Upper lobe of left lung (tissue), 6 donors: ENCODE measurements at regions not wholly inside any gene's neighbourhood (a gene's known extent, or its start where the extent isn't known, plus 50 kb on each side); places are given as distances from the start of the nearest gene placed in this dataset.
A peak's percentile ranks its signal among the peaks of the same experiment; 100 is the strongest.

ENCODE experiments used
- ATAC-seq, 2 donors: fragments of 200-7000 bp; cut with Tn5 transposase; one replicate each; pipeline ENCODE4 v1.9.1; 2022; ENCODE audit warnings: mild to moderate bottlenecking in 2 of 2, moderate library complexity in 2 of 2; ENCODE audit not compliant: low FRiP score in 2 of 2
- DNase-seq, 2 donors: peaks; one replicate each; pipeline ENCODE4 v3.0.0-alpha.2; 2019 to 2020
- H3K27ac ChIP-seq, 4 donors: fragments of 200-600 bp; sonication (generic); one replicate each; pipeline ENCODE4 v1.5.1; 2016 to 2019
- H3K27me3 ChIP-seq, 4 donors: fragments of 200-600 bp; sonication (generic); one replicate each; pipeline ENCODE4 v1.5.1; 2017 to 2019
- H3K36me3 ChIP-seq, 4 donors: fragments of 200-600 bp; sonication (generic); one replicate each; pipeline ENCODE4 v1.5.1; 2016 to 2019
- H3K4me1 ChIP-seq, 4 donors: fragments of 200-600 bp; sonication (generic); one replicate each; pipeline ENCODE4 v1.5.1; 2018 to 2019
- H3K4me3 ChIP-seq, 4 donors: fragments of 200-600 bp; sonication (generic); one replicate each; pipeline ENCODE4 v1.5.1; 2017 to 2019; ENCODE audit warnings: mild to moderate bottlenecking in 2 of 4, moderate library complexity in 1 of 4
- H3K9me3 ChIP-seq, 4 donors: fragments of 200-600 bp; sonication (generic); one replicate each; pipeline ENCODE4 v1.5.1; 2018 to 2019
- EP300 ChIP-seq, 4 donors: sonication (generic); formaldehyde crosslinking; IDR thresholded peaks; one replicate each; pipeline ENCODE4 v1.5.1; 2017; ENCODE audit warnings: antibody characterized with exemption in 4 of 4, control low read depth in 2 of 4
- POLR2A ChIP-seq, 4 donors: fragments of 450-650 bp; IDR thresholded peaks; one replicate each; pipeline ENCODE4 v1.5.1; 2016 to 2017; ENCODE audit warnings: antibody characterized with exemption in 4 of 4, mild to moderate bottlenecking in 2 of 4
- POLR2AphosphoS5 ChIP-seq, 2 donors: sonication (generic); formaldehyde crosslinking; IDR thresholded peaks; one replicate each; pipeline ENCODE4 v1.5.1; 2017; ENCODE audit warnings: antibody characterized with exemption in 2 of 2
- WGBS, 2 donors: methylation state at CpG; one replicate each; pipeline ENCODE4 v1.1.5; 2017 to 2018; 5-methylcytosine and 5-hydroxymethylcytosine counted together
- TF ChIP-seq, protein P1 (sequence below), 6 experiments: fragments of 450-650 bp in 4 of 6; fragments of 200-600 bp in 2 of 6; sonication (generic) in 2 of 6; IDR thresholded peaks; one replicate each; pipeline ENCODE4 v1.5.1; 2016 to 2019; ENCODE audit warnings: antibody characterized with exemption in 6 of 6
- donor health status: DM: no; HTN: no; CAD: no; lungs with moderate emphysema.
- donor health status: DM: no; HTN: yes; CAD: no; lungs with severe emphysema.

DNA sequence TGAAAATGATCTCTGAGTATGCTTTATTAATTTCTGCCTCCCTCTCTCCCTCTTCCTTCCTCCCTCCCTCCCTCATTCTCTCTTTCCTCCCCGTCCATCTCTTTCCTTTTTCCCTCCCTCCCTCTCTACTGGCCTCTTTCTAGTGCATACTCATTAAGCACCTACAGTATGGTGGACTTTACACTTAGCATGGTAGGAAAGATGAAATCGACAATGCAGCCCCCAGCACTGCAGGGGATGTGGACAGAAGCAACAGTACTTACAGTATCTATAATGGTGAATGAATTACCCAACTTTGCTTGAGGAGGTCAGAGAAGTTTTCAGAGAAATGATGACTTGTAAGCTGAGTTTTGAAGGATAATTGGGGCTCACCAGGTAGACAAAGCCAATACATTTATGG lies 143.8 kb upstream of the RPS6KA3 start:
- DNase-seq: no peak

DNA sequence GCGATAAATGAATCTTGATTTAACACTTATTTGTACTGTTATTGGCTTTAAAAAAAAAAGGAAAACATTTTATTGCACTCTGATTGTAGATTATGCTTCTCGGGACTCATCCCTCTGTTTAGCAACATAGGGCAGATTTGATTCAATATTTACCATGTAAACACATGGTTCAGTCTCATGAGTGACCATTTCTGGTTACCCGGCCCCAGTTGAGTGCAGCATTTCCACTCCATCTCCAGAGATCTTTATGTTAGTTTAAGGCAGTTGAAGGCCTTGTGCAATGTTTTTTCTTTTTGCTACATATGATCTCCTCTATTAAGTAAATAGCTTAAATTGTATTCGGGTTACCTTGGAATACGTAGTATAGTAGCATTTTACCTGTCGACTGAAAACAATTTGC lies 143.3 kb upstream of the RPS6KA3 start:
- TF ChIP-seq EP300 (IDR thresholded peaks at IDR 0.05) (no peak), POLR2A (IDR thresholded peaks at IDR 0.05) (no peak), POLR2AphosphoS5 (IDR thresholded peaks at IDR 0.05) (no peak)
- TF ChIP-seq, protein P1, sequence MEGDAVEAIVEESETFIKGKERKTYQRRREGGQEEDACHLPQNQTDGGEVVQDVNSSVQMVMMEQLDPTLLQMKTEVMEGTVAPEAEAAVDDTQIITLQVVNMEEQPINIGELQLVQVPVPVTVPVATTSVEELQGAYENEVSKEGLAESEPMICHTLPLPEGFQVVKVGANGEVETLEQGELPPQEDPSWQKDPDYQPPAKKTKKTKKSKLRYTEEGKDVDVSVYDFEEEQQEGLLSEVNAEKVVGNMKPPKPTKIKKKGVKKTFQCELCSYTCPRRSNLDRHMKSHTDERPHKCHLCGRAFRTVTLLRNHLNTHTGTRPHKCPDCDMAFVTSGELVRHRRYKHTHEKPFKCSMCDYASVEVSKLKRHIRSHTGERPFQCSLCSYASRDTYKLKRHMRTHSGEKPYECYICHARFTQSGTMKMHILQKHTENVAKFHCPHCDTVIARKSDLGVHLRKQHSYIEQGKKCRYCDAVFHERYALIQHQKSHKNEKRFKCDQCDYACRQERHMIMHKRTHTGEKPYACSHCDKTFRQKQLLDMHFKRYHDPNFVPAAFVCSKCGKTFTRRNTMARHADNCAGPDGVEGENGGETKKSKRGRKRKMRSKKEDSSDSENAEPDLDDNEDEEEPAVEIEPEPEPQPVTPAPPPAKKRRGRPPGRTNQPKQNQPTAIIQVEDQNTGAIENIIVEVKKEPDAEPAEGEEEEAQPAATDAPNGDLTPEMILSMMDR (IDR thresholded peaks at IDR 0.05): no peak
- Histone ChIP-seq H3K27ac (no peak overlapping the region), H3K27me3 (no peaks in the 10 kb centered on the region), H3K36me3 (no peaks in the 10 kb centered on the region), H3K9me3 (no peaks in the 10 kb centered on the region), H3K4me1 (peaks cover 0 to 3% (median 1%) of the 10 kb centered on the region in 4 donors), H3K4me3 (no peak overlapping the region)
- no peak for DNase-seq
- ATAC-seq: no peak
- WGBS, 2 donors: 69 to 81% methylated on average over 6 of the region's 6 CpGs

More for the DNA sequence above, 143.8 kb upstream of the RPS6KA3 start:
- Histone ChIP-seq H3K36me3 (no peaks in the 10 kb centered on the region), H3K27me3 (no peaks in the 10 kb centered on the region), H3K4me3 (no peak overlapping the region), H3K4me1 (peaks cover 0 to 3% (median 1%) of the 10 kb centered on the region in 4 donors), H3K27ac (no peak overlapping the region), H3K9me3 (no peaks in the 10 kb centered on the region)
- no peak for TF ChIP-seq POLR2A (IDR thresholded peaks at IDR 0.05)
- no peak for TF ChIP-seq POLR2AphosphoS5 (IDR thresholded peaks at IDR 0.05)
- TF ChIP-seq, protein P1 (IDR thresholded peaks at IDR 0.05): no peak
- TF ChIP-seq EP300 (IDR thresholded peaks at IDR 0.05): no peak
- ATAC-seq: no peak
- WGBS, 2 donors: 73 to 79% methylated on average over 2 of the region's 2 CpGs

DNA sequence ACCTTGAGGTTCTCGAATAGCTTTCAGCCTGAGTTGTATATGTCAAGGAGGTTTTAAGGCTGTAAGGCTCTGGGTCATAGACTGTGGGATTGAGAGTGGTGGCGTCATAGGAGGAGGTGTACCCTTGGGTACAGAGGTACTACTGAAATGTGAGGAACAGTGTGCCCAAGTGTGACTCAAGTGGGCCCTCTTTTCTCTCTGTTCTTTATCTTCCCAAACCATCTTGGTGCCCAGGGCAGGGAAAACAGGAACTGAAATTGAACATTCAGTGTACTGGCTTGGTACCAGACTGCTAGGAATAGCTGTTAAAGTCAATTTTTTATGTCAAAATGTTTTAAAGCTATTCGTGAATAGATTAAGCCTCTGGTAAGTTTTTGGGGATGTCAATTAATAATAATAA lies 136.2 kb upstream of the RPS6KA3 start:
- no peak for DNase-seq
- TF ChIP-seq POLR2AphosphoS5 (IDR thresholded peaks at IDR 0.05) (no peak), EP300 (IDR thresholded peaks at IDR 0.05) (no peak), POLR2A (IDR thresholded peaks at IDR 0.05) (no peak)
- TF ChIP-seq, protein P1 (IDR thresholded peaks at IDR 0.05): no peak
- Histone ChIP-seq H3K27ac (no peak overlapping the region), H3K4me3 (no peak overlapping the region), H3K36me3 (no peaks in the 10 kb centered on the region), H3K27me3 (no peaks in the 10 kb centered on the region), H3K9me3 (no peaks in the 10 kb centered on the region), H3K4me1 (no peaks in the 10 kb centered on the region)
- WGBS, 2 donors: 45 to 54% methylated on average over 3 of the region's 3 CpGs
- peak in 1 of 2 donors; percentile 32 for ATAC-seq

DNA sequence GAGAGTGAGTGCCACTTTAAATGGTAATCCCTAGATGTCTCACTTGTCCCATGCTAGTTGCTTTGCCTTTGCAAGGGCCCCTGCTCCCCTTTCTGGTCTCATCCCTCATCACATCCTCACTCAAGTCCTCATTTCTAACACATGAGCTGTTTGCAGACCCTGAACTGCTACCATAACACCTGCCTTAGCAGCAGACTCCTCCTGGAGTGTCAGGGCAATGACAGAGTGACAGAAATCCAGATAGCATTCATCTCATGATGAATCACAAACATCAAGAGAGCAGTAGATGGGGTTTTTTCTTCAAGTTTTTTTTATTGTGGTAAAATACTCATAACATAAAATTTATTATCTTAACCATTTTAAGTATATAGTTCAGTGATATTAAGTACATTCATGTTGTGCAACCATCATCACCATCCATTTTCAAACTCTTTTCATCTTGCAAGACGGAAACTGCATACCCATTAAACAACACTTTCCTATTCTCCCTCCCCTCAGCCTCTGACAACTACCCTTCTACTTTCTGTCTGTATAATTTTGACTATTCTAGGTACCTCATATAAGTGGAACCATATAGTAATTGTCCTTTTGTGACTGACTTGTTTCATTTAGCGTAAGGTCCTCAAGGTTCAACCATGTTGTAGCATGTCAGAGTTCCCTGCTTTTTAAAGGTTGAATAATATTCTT lies 133.2 kb upstream of the RPS6KA3 start:
- H3K4me1 ChIP-seq: no peaks in the 10 kb centered on the region
- H3K4me3 ChIP-seq: no peak overlapping the region
- no peak overlapping the region for H3K27ac ChIP-seq
- DNase-seq (no peak), ATAC-seq (no peak)
- no peaks in the 10 kb centered on the region for H3K36me3 ChIP-seq
- H3K9me3 ChIP-seq: no peaks in the 10 kb centered on the region
- no peaks in the 10 kb centered on the region for H3K27me3 ChIP-seq
- TF ChIP-seq POLR2A (IDR thresholded peaks at IDR 0.05) (no peak), POLR2AphosphoS5 (IDR thresholded peaks at IDR 0.05) (no peak), EP300 (IDR thresholded peaks at IDR 0.05) (no peak)
- TF ChIP-seq, protein P1 (IDR thresholded peaks at IDR 0.05): no peak
- WGBS, 2 donors: 89 to 92% methylated on average over 2 of the region's 2 CpGs

DNA sequence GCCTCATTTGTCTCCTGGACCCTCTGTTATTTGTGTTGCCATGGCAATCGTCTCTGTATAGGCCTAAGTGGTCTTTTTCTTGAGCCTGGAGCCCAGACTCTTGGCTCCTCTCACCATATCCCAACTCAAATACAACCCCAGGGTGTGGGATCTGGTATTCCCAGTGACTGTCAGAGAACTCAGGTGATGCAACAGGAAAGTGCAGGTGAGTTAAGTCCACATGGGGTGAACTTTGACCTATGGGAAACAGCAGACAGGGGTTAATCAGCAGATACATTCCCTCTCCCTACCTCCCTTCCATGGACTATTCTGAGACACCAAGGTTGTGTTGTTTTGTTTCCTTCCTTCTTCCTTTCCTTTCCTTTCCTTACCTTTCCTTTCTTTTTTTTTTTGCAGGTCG lies 130.9 kb upstream of the RPS6KA3 start:
- no peak for ATAC-seq
- H3K27ac ChIP-seq: no peak overlapping the region
- no peaks in the 10 kb centered on the region for H3K9me3 ChIP-seq
- peaks cover 0 to 5% (median 0%) of the 10 kb centered on the region in 4 donors for H3K4me1 ChIP-seq
- H3K4me3 ChIP-seq: no peak overlapping the region
- 54 to 69% methylated on average over 2 of the region's 2 CpGs for WGBS, 2 donors
- no peaks in the 10 kb centered on the region for H3K36me3 ChIP-seq
- H3K27me3 ChIP-seq: no peaks in the 10 kb centered on the region
- TF ChIP-seq POLR2A (IDR thresholded peaks at IDR 0.05) (no peak), EP300 (IDR thresholded peaks at IDR 0.05) (no peak), POLR2AphosphoS5 (IDR thresholded peaks at IDR 0.05) (no peak)
- TF ChIP-seq, protein P1 (IDR thresholded peaks at IDR 0.05): no peak
- DNase-seq: no peak
